ENCODE measurements at regions not wholly inside any gene's neighbourhood (a gene's known extent, or its start where the extent isn't known, plus 50 kb on each side); places are given as distances from the start of the nearest gene placed in this dataset.

- H3K36me3 Mint-ChIP-seq (ENCODE audit: insufficient read depth in 1 of 3, low read depth in 3 of 3), result peaks cover 0 to 2% (median 0%) of the 10 kb centered on the region in 3 experiments; a peak in 2 of 7 replicates
- H2AK5ac ChIP-seq (ENCODE audit: insufficient read length, low read length), result no peak overlapping the region
- no peak overlapping the region for H3K56ac ChIP-seq (ENCODE audit: insufficient read length, low read depth, low read length)
- DNase-seq, result no peak
- H2BK20ac ChIP-seq (ENCODE audit: low read depth, low read length, poor library complexity, severe bottlenecking), result no peak overlapping the region
- no peak overlapping the region for H4K5ac ChIP-seq (ENCODE audit: insufficient read length, low read depth, low read length)
- peak overlapping the region in 1 of 3 experiments; percentile 75; a peak in 1 of 7 replicates for H3K27ac Mint-ChIP-seq
- no peaks in the 10 kb centered on the region for H4K20me1 ChIP-seq (ENCODE audit: control insufficient read depth, insufficient read depth, insufficient read length)
- H3K27me3 Mint-ChIP-seq (ENCODE audit: low read depth), result no peaks in the 10 kb centered on the region; the same call in 1 of the 2 replicates
- no peak overlapping the region for H3K18ac ChIP-seq (ENCODE audit: insufficient read length, low read depth, low read length)
- H3K79me2 ChIP-seq (ENCODE audit: insufficient read depth, low read length), result no peaks in the 10 kb centered on the region
- peaks cover 2 to 3% of the 10 kb centered on the region in 2 experiments; a peak in 2 of 5 replicates for H3K9me3 Mint-ChIP-seq
- H3K27me3 ChIP-seq (ENCODE audit: insufficient read depth, low read length), result no peaks in the 10 kb centered on the region; the same call in 1 of the 2 replicates
- no peak overlapping the region for H3T11ph ChIP-seq (ENCODE audit: low read length)
- no peak overlapping the region for H3K23ac ChIP-seq (ENCODE audit: insufficient read length, low read depth, low read length)
- no peak overlapping the region for H2BK5ac ChIP-seq (ENCODE audit: insufficient read length, low read length)
- H2BK120ac ChIP-seq (ENCODE audit: low read depth, low read length, poor library complexity, severe bottlenecking), result no peak overlapping the region
- no peaks in the 10 kb centered on the region for H3K4me1 ChIP-seq (ENCODE audit: insufficient read depth, low read length)
- no peak overlapping the region for H3K14ac ChIP-seq (ENCODE audit: insufficient read depth, low read length)
- no peak overlapping the region for H2BK15ac ChIP-seq (ENCODE audit: low read depth, low read length)
- no peak overlapping the region for H3K4ac ChIP-seq (ENCODE audit: low read depth, low read length)
- H3K79me1 ChIP-seq (ENCODE audit: insufficient read depth, low read depth, low read length, poor library complexity, severe bottlenecking), result no peaks in the 10 kb centered on the region
- H3K4me2 ChIP-seq (ENCODE audit: insufficient read depth, insufficient read length, low read length), result no peak overlapping the region
- no peak overlapping the region for H3K9ac ChIP-seq (ENCODE audit: extremely low read depth, insufficient read length, low read length)
- H3K27ac ChIP-seq (ENCODE audit: insufficient read length, low read depth, low read length), result no peak overlapping the region
- WGBS (ENCODE audit: extremely low coverage, insufficient read length, low lambda C conversion rate), result no CpG with 5 or more reads among the region's 12 CpGs
- H3K4me1 Mint-ChIP-seq, result peaks cover 7 to 10% of the 10 kb centered on the region in 2 experiments
- H2BK12ac ChIP-seq (ENCODE audit: insufficient read length, low read depth, low read length), result no peak overlapping the region
- H4K91ac ChIP-seq (ENCODE audit: insufficient read length, low read depth, low read length), result no peak overlapping the region
- no peak overlapping the region for H2AFZ ChIP-seq (ENCODE audit: low read length)
- TF ChIP-seq CTCF (conservative IDR thresholded peaks at IDR 0.05), result no peak
- H3K9me3 ChIP-seq (ENCODE audit: control insufficient read depth, low read depth, low read length), result no peaks in the 10 kb centered on the region
- H3K23me2 ChIP-seq (ENCODE audit: insufficient read length, low read depth, low read length, poor library complexity, severe bottlenecking), result no peaks in the 10 kb centered on the region
- H3K4me3 Mint-ChIP-seq, result no peak overlapping the region
- no peak overlapping the region for H4K8ac ChIP-seq (replicated peaks; ENCODE audit: insufficient read length, low read depth, low read length)
Observed at GRCh38 chr14:53613404-53614253, 343.0 kb downstream of the BMP4 start.
